HCT116 (cell line): ENCODE measurements at regions not wholly inside any gene's neighbourhood (a gene's known extent, or its start where the extent isn't known, plus 50 kb on each side); places are given as distances from the start of the nearest gene placed in this dataset.

Experiments
- ATAC-seq: fragments of 200-7000 bp; cut with Tn5 transposase; 2 replicates; pipeline ENCODE4 v1.9.1; 2020; ENCODE audit warnings: mild to moderate bottlenecking, moderate library complexity
- BruUV-seq: library from RNA; stranded (reverse); fragments of 400-500 nt; replicated peaks from 2 replicates; lab custom pipeline; 2021; lab: Mats Ljungman, UMichigan
- CTCF ChIA-PET: fragments of 300-600 bp; sonication (Branson Sonifier 250); formaldehyde crosslinking; loops from one replicate; lab custom pipeline; 2021; ENCODE audit warnings: antibody characterized with exemption; lab: Charles Lee
- POLR2A ChIA-PET: fragments of 300-600, 350-600 bp; sonication (Branson Sonifier 250); formaldehyde crosslinking; loops from one replicate; lab custom pipeline; 2021; ENCODE audit warnings: antibody characterized with exemption; lab: Charles Lee
- RAD21 ChIA-PET, 2 experiments: fragments of 300-600 bp; sonication (Branson Sonifier 250); formaldehyde crosslinking; loops; one replicate each; lab custom pipeline; 2023; ENCODE audit warnings: low total read pairs in 2 of 2; ENCODE audit not compliant: uncharacterized antibody in 2 of 2, unreplicated experiment in 2 of 2, low non-redundant PET in 1 of 2; lab: Charles Lee
- DNase-seq: peaks from one replicate; pipeline ENCODE4 v3.0.0-alpha.2; 2010; ENCODE audit warnings: low read depth, low spot score
- H2AFZ ChIP-seq: fragments of 200-600 bp; shearing (Covaris generic), sonication (generic); 2 replicates; pipeline ENCODE4 v1.6.1; 2017; ENCODE audit warnings: low read depth, mixed run types, mixed read lengths, antibody characterized with exemption, low read length; ENCODE audit not compliant: poor library complexity, severe bottlenecking
- H3K27ac ChIP-seq: 2 replicates; pipeline ENCODE4 v1.5.1; 2012; ENCODE audit warnings: low read depth, low read length
- H3K27me3 ChIP-seq: fragments of 200-600 bp; sonication (generic); 2 replicates; pipeline ENCODE4 v1.6.1; 2016; ENCODE audit warnings: mixed run types, low read length, mixed read lengths; ENCODE audit not compliant: insufficient read depth
- H3K36me3 ChIP-seq, 2 experiments: fragments of 200-500 bp in 1 of 2; fragments of 200-600 bp in 1 of 2; sonication (Bioruptor generic) in 1 of 2; sonication (generic) in 1 of 2; 2 replicates each; pipeline versions ENCODE4 v1.5.1 to v1.6.1; 2014 to 2016; ENCODE audit warnings: low read length in 2 of 2, inconsistent platforms in 1 of 2, mixed read lengths in 1 of 2, mixed run types in 1 of 2; ENCODE audit not compliant: insufficient read depth in 2 of 2, control insufficient read depth in 1 of 2
- H3K4me1 ChIP-seq, 2 experiments: fragments of 200-600 bp in 1 of 2; sonication (generic) in 1 of 2; 2 replicates each; pipeline versions ENCODE4 v1.5.1 to v1.6.1; 2012 to 2017; ENCODE audit warnings: low read length in 2 of 2, inconsistent platforms in 1 of 2, mild to moderate bottlenecking in 1 of 2, mixed read lengths in 1 of 2, mixed run types in 1 of 2, moderate library complexity in 1 of 2; ENCODE audit not compliant: insufficient read depth in 2 of 2, control insufficient read depth in 1 of 2
- H3K4me2 ChIP-seq: fragments of 200-600 bp; sonication (generic); 2 replicates; pipeline ENCODE4 v1.6.1; 2017; ENCODE audit warnings: mixed run types, low read length, mixed read lengths
- H3K4me3 ChIP-seq, 2 experiments: fragments of 200-600 bp in 1 of 2; sonication (generic) in 1 of 2; replicated peaks in 1 of 2; 2 replicates each; pipeline ENCODE4 v1.5.1; 2011 to 2016; ENCODE audit warnings: low read length in 2 of 2, control low read depth in 1 of 2, low read depth in 1 of 2, mild to moderate bottlenecking in 1 of 2, mixed read lengths in 1 of 2, mixed run types in 1 of 2
- H3K79me2 ChIP-seq: fragments of 200-600 bp; sonication (generic); 2 replicates; pipeline ENCODE4 v1.6.1; 2017; ENCODE audit warnings: mild to moderate bottlenecking, mixed run types, low read length, moderate library complexity, mixed read lengths; ENCODE audit not compliant: insufficient read depth
- H3K9ac ChIP-seq: fragments of 200-600 bp; sonication (generic); 2 replicates; pipeline ENCODE4 v1.6.1; 2016; ENCODE audit warnings: low read length, mixed read lengths
- H3K9me2 ChIP-seq: fragments of 200-600 bp; sonication (generic), shearing (Covaris generic); 2 replicates; pipeline ENCODE4 v1.6.1; 2017; ENCODE audit warnings: mixed run types, mild to moderate bottlenecking, moderate library complexity; ENCODE audit not compliant: insufficient read depth
- H3K9me3 ChIP-seq, 2 experiments: fragments of 200-500 bp in 1 of 2; fragments of 200-600 bp in 1 of 2; sonication (Bioruptor generic) in 1 of 2; sonication (generic) in 1 of 2; 2 replicates each; pipeline ENCODE4 v1.6.1; 2014 to 2017; ENCODE audit warnings: low read length in 2 of 2, mixed read lengths in 2 of 2, inconsistent platforms in 1 of 2, low read depth in 1 of 2, mild to moderate bottlenecking in 1 of 2, mixed run types in 1 of 2, moderate library complexity in 1 of 2; ENCODE audit not compliant: control insufficient read depth in 1 of 2, insufficient read depth in 1 of 2
- H4K20me1 ChIP-seq: fragments of 200-600 bp; sonication (generic), shearing (Covaris generic); 2 replicates; pipeline ENCODE4 v1.6.1; 2017; ENCODE audit warnings: mixed run types, mild to moderate bottlenecking, moderate library complexity; ENCODE audit not compliant: insufficient read depth
- CBX3 ChIP-seq: IDR thresholded peaks from 2 replicates; pipeline ENCODE4 v1.6.1; 2012; ENCODE audit warnings: low read depth
- CEBPB ChIP-seq: IDR thresholded peaks from 2 replicates; pipeline ENCODE4 v1.6.1; 2012; ENCODE audit warnings: low read depth
- EGR1 ChIP-seq: IDR thresholded peaks from 2 replicates; pipeline ENCODE4 v1.6.1; 2012; ENCODE audit warnings: low read depth
- ELF1 ChIP-seq: IDR thresholded peaks from 2 replicates; pipeline ENCODE4 v1.6.1; 2012; ENCODE audit warnings: low read depth, borderline replicate concordance
- EZH2phosphoT487 ChIP-seq: fragments of 200-600 bp; IDR thresholded peaks from 2 replicates; pipeline ENCODE4 v1.6.1; 2018; ENCODE audit warnings: antibody characterized with exemption, borderline replicate concordance
- FOSL1 ChIP-seq: IDR thresholded peaks from 2 replicates; pipeline ENCODE4 v1.6.1; 2012; ENCODE audit warnings: low read depth
- JUND ChIP-seq: IDR thresholded peaks from 2 replicates; pipeline ENCODE4 v1.6.1; 2012
- POLR2A ChIP-seq: IDR thresholded peaks from 2 replicates; pipeline ENCODE4 v1.7.0; 2011; ENCODE audit warnings: borderline replicate concordance; ENCODE audit not compliant: insufficient read depth, insufficient read length; ENCODE audit errors: extremely low read depth
- RAD21 ChIP-seq: IDR thresholded peaks from 2 replicates; pipeline ENCODE4 v1.6.1; 2012; ENCODE audit warnings: low read depth, mild to moderate bottlenecking
- REST ChIP-seq: IDR thresholded peaks from 2 replicates; pipeline ENCODE4 v1.6.1; 2012; ENCODE audit warnings: low read depth
- SIN3A ChIP-seq: IDR thresholded peaks from 2 replicates; pipeline ENCODE4 v1.6.1; 2012; ENCODE audit warnings: low read depth
- SP1 ChIP-seq: IDR thresholded peaks from 2 replicates; pipeline ENCODE4 v1.6.1; 2012; ENCODE audit warnings: low read depth
- YY1 ChIP-seq: IDR thresholded peaks from 2 replicates; pipeline ENCODE4 v1.6.1; 2011; ENCODE audit warnings: low read length, low read depth, moderate library complexity, mild to moderate bottlenecking; ENCODE audit not compliant: insufficient replicate concordance; ENCODE audit errors: extremely low read depth
- ZFX ChIP-seq: fragments of 450-650 bp; IDR thresholded peaks from 2 replicates; pipeline ENCODE4 v1.6.1; 2017
- ZNF274 ChIP-seq: fragments of 200-500 bp; sonication (Bioruptor generic); IDR thresholded peaks from 2 replicates; pipeline ENCODE4 v1.6.1; 2014; ENCODE audit warnings: mild to moderate bottlenecking, low read depth, low read length, inconsistent platforms
- intact Hi-C: fragments of 100-400 bp; cut with micrococcal nuclease; formaldehyde crosslinking; loops from 2 replicates; pipeline ENCODE4 v1.10.0; 2022
- TF ChIP-seq, protein P1 (sequence below), 3 experiments: fragments of 200-600 bp in 1 of 3; sonication (generic) in 1 of 3; IDR thresholded peaks in 2 of 3; conservative IDR thresholded peaks in 1 of 3; 2 replicates each; pipeline ENCODE4 v1.5.1; 2012 to 2017; ENCODE audit warnings: low read depth in 2 of 3, low read length in 2 of 3, antibody characterized with exemption in 1 of 3, borderline replicate concordance in 1 of 3, control low read depth in 1 of 3, mild to moderate bottlenecking in 1 of 3, mixed read lengths in 1 of 3, mixed run types in 1 of 3, moderate library complexity in 1 of 3; ENCODE audit not compliant: insufficient read depth in 1 of 3
- TF ChIP-seq, protein P2 (sequence below): IDR thresholded peaks from 2 replicates; pipeline ENCODE4 v1.6.1; 2011; ENCODE audit warnings: mild to moderate bottlenecking, low read length, moderate library complexity; ENCODE audit not compliant: insufficient replicate concordance; ENCODE audit errors: extremely low read depth

- TF ChIP-seq, protein P1, sequence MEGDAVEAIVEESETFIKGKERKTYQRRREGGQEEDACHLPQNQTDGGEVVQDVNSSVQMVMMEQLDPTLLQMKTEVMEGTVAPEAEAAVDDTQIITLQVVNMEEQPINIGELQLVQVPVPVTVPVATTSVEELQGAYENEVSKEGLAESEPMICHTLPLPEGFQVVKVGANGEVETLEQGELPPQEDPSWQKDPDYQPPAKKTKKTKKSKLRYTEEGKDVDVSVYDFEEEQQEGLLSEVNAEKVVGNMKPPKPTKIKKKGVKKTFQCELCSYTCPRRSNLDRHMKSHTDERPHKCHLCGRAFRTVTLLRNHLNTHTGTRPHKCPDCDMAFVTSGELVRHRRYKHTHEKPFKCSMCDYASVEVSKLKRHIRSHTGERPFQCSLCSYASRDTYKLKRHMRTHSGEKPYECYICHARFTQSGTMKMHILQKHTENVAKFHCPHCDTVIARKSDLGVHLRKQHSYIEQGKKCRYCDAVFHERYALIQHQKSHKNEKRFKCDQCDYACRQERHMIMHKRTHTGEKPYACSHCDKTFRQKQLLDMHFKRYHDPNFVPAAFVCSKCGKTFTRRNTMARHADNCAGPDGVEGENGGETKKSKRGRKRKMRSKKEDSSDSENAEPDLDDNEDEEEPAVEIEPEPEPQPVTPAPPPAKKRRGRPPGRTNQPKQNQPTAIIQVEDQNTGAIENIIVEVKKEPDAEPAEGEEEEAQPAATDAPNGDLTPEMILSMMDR (IDR thresholded peaks at IDR 0.05 in 2 of 3, conservative IDR thresholded peaks at IDR 0.05 in 1 of 3; ENCODE audit: borderline replicate concordance in 1 of 3, insufficient read depth in 1 of 3, low read depth in 2 of 3, low read length in 2 of 3) = no peak
These were observed 225.3 kb upstream of the SLC24A2 start (continued) for GRCh38 chr9:20014168-20014567.

DNA sequence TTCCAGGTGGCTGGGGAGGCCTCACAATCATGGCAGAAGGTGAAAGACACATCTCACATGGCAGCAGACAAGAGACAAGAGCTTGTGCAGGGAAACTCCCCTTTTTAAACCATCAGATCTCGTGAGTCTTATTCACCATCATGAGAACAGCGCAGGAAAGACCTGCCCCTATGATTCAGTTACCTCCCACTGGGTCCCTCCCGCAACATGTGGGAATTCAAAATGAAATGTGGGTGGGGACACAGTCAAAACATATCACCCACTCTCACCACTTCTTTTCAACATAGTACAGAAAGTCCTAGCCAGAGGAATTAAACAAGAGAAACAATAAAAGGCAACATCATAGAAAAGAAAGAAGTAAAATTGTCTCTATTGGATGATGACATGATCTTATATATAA lies 223.4 kb upstream of the SLC24A2 start:
- H3K4me3 ChIP-seq = no peak overlapping the region
- RAD21 ChIA-PET = no interaction called here
- H2AFZ ChIP-seq = no peak overlapping the region
- CTCF ChIA-PET = no interaction called here
- no peaks in the 10 kb centered on the region for H4K20me1 ChIP-seq
- no peak overlapping the region for H3K27ac ChIP-seq
- H3K79me2 ChIP-seq = no peaks in the 10 kb centered on the region
- no peaks in the 10 kb centered on the region for H3K9me2 ChIP-seq
- intact Hi-C loops = no loop called here
- no peaks in the 10 kb centered on the region for H3K4me1 ChIP-seq
- no peaks in the 10 kb centered on the region for H3K36me3 ChIP-seq
- POLR2A ChIA-PET = no interaction called here
- H3K9ac ChIP-seq = no peak overlapping the region
- no peak for DNase-seq
- BruUV-seq = no TSS peak
- no peak overlapping the region for H3K4me2 ChIP-seq
- no peak for ATAC-seq
- no peaks in the 10 kb centered on the region for H3K9me3 ChIP-seq
- no peaks in the 10 kb centered on the region for H3K27me3 ChIP-seq
- TF ChIP-seq ELF1 (no peak), ZFX (no peak), CEBPB (no peak), ZNF274 (no peak), YY1 (no peak), EGR1 (no peak), SIN3A (no peak), FOSL1 (no peak), POLR2A (no peak), JUND (no peak), REST (no peak), RAD21 (no peak), CBX3 (no peak), EZH2phosphoT487 (no peak), SP1 (no peak)
- TF ChIP-seq, protein P1 (IDR thresholded peaks at IDR 0.05 in 2 of 3, conservative IDR thresholded peaks at IDR 0.05 in 1 of 3; ENCODE audit: borderline replicate concordance in 1 of 3, insufficient read depth in 1 of 3, low read depth in 2 of 3, low read length in 2 of 3) = no peak
- TF ChIP-seq, protein P2, sequence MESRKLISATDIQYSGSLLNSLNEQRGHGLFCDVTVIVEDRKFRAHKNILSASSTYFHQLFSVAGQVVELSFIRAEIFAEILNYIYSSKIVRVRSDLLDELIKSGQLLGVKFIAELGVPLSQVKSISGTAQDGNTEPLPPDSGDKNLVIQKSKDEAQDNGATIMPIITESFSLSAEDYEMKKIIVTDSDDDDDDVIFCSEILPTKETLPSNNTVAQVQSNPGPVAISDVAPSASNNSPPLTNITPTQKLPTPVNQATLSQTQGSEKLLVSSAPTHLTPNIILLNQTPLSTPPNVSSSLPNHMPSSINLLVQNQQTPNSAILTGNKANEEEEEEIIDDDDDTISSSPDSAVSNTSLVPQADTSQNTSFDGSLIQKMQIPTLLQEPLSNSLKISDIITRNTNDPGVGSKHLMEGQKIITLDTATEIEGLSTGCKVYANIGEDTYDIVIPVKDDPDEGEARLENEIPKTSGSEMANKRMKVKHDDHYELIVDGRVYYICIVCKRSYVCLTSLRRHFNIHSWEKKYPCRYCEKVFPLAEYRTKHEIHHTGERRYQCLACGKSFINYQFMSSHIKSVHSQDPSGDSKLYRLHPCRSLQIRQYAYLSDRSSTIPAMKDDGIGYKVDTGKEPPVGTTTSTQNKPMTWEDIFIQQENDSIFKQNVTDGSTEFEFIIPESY = no peak
